Esophagus muscularis mucosa (tissue), 3 donors: ENCODE measurements at regions not wholly inside any gene's neighbourhood (a gene's known extent, or its start where the extent isn't known, plus 50 kb on each side); places are given as distances from the start of the nearest gene placed in this dataset.

Experiments
- CTCF ChIP-seq, 3 experiments: fragments of 200-600 bp in 2 of 3; fragments of 450-650 bp in 1 of 3; sonication (generic) in 2 of 3; IDR thresholded peaks; one replicate each; pipeline ENCODE4 v1.5.1; 2017 to 2019; ENCODE audit warnings: antibody characterized with exemption in 3 of 3, mild to moderate bottlenecking in 2 of 3, moderate library complexity in 1 of 3
- POLR2A ChIP-seq: fragments of 450-650 bp; IDR thresholded peaks from one replicate; pipeline ENCODE4 v1.6.1; 2017; ENCODE audit warnings: antibody characterized with exemption, moderate library complexity, mild to moderate bottlenecking, low read depth
- POLR2AphosphoS5 ChIP-seq, 2 donors: sonication (generic); formaldehyde crosslinking; IDR thresholded peaks; one replicate each; pipeline ENCODE4 v1.6.1; 2017; ENCODE audit warnings: antibody characterized with exemption in 2 of 2

- no peak for TF ChIP-seq POLR2A
- no peak for TF ChIP-seq CTCF (IDR thresholded peaks at IDR 0.05)
- TF ChIP-seq POLR2AphosphoS5 (IDR thresholded peaks at IDR 0.05), result no peak
Observed at GRCh38 chr7:22660732-22661131, 66.3 kb upstream of the IL6 start.
